BJ (cell line): ENCODE measurements at regions not wholly inside any gene's neighbourhood (a gene's known extent, or its start where the extent isn't known, plus 50 kb on each side); places are given as distances from the start of the nearest gene placed in this dataset.

ENCODE experiments used
- CTCF ChIA-PET: fragments of 350-600 bp; formaldehyde crosslinking; extraction: SDS; loops from one replicate; lab custom pipeline; 2021; ENCODE audit warnings: antibody characterized with exemption, inconsistent platforms; lab: Yijun Ruan, JAX
- POLR2A ChIA-PET: fragments of 300-600 bp; sonication (Branson Sonifier 250); formaldehyde crosslinking; extraction: SDS; loops from one replicate; lab custom pipeline; 2021; ENCODE audit warnings: antibody characterized with exemption; lab: Charles Lee
- DNase-seq: peaks from one replicate; pipeline ENCODE4 v3.0.0-alpha.2; 2011; ENCODE audit warnings: low read depth
- H3K27me3 ChIP-seq: 2 replicates; pipeline ENCODE4 v1.6.0; 2011; ENCODE audit warnings: low read length; ENCODE audit not compliant: control insufficient read depth, insufficient read depth
- H3K36me3 ChIP-seq: 2 replicates; pipeline ENCODE4 v1.5.1; 2011; ENCODE audit warnings: low read length; ENCODE audit not compliant: control insufficient read depth, insufficient read depth
- H3K4me3 ChIP-seq: 2 replicates; pipeline ENCODE4 v1.5.1; 2011; ENCODE audit warnings: low read depth, mild to moderate bottlenecking, control low read depth, low read length
- CTCF ChIP-seq: IDR thresholded peaks from 2 replicates; pipeline ENCODE4 v1.5.1; 2011; ENCODE audit warnings: low read depth, mild to moderate bottlenecking, control low read depth, inconsistent platforms, low read length, moderate library complexity; ENCODE audit not compliant: insufficient read depth

DNA sequence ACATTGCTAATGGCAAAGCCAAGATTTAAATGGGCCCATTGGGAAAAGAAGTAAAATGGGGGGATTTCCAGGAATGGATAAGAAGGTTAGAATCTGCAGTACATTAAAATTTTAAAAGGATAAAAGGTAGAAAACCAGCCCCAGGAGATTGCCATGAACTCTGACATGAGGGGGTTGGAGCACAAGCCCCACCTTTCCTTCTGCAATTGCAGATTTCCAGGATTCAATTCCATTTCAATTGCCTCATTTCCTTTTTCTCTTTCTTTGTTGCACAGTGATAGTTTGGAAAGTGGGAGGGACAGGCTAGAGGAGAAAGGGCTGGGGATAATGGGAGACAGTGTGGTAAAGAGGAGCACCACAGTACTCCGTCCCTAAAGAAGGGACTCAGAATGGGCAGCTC lies 238.5 kb upstream of the RAB4A start:
- DNase-seq = no peak
- Histone ChIP-seq H3K27me3 (no peaks in the 10 kb centered on the region), H3K4me3 (no peak overlapping the region), H3K36me3 (no peaks in the 10 kb centered on the region)
- no peak for TF ChIP-seq CTCF
- CTCF ChIA-PET = no interaction called here
- POLR2A ChIA-PET = no interaction called here

- no peak for DNase-seq
- ChIA-PET CTCF (interaction anchor here (0.8 kb wide), 1 partner anchor 16 kb away, joined by 3 read pairs; no protein-coding TSS in a partner anchor), POLR2A (no interaction called here)
- Histone ChIP-seq H3K36me3 (no peaks in the 10 kb centered on the region), H3K27me3 (0 out of 2 replicates have a peak, but pooled peaks cover 1% of the 10 kb centered on the region), H3K4me3 (no peak overlapping the region)
- TF ChIP-seq CTCF = no peak
These were observed 237.4 kb upstream of the RAB4A start for GRCh38 chr1:229033480-229033879.

GRCh38 chr1:229034342-229034741 lies 236.6 kb upstream of the RAB4A start:
- Histone ChIP-seq H3K4me3 (no peak overlapping the region), H3K36me3 (no peaks in the 10 kb centered on the region), H3K27me3 (0 out of 2 replicates have a peak, but pooled peaks cover 1% of the 10 kb centered on the region)
- CTCF ChIA-PET = no interaction called here
- POLR2A ChIA-PET = no interaction called here
- no peak for DNase-seq
- no peak for TF ChIP-seq CTCF

DNA sequence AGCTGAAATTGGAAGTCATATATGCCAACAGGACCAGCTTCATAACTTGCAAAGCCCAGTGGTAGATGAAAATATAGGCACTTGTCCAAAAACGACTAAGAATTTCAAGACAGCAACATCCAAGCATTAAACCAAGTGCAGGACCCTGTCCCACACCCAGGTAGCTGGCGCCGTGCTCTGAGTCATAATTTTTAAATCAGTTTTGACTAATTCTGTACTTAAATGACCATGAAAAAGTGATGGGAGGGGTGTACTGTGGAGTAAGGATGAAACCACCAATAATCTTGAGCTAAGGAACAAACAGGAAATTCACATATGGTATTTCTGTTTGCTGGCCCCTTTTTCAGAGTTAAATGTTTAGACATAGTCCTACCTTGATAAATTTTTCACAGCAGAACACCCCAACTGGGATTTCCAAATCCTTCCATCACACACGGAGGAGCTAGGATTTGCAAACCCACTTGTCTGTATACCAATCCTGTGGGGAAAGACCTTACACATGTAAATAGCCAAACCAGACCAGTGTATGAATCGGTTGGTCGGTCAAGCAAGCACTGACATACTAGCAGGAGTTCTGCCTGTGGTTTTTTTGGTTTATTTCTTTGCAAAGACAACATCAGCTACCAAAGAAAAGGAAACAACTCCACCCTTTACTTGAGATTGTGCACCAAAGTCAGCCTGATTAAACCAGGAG lies 235.7 kb upstream of the RAB4A start:
- no peak for DNase-seq
- POLR2A ChIA-PET = no interaction called here
- no peak for TF ChIP-seq CTCF
- Histone ChIP-seq H3K36me3 (no peaks in the 10 kb centered on the region), H3K27me3 (0 out of 2 replicates have a peak, but pooled peaks cover 1% of the 10 kb centered on the region), H3K4me3 (no peak overlapping the region)
- CTCF ChIA-PET = interaction anchor here (0.6 kb wide), 1 partner anchor 317 kb away, joined by 3 read pairs; no protein-coding TSS in a partner anchor

GRCh38 chr1:229035748-229036082 lies 235.2 kb upstream of the RAB4A start:
- ChIA-PET CTCF (interaction anchor here (0.6 kb wide), 1 partner anchor 317 kb away, joined by 3 read pairs; no protein-coding TSS in a partner anchor), POLR2A (no interaction called here)
- no peak for TF ChIP-seq CTCF
- no peaks in the 10 kb centered on the region for H3K36me3 ChIP-seq
- H3K4me3 ChIP-seq = no peak overlapping the region
- DNase-seq = no peak
- H3K27me3 ChIP-seq = 0 out of 2 replicates have a peak, but pooled peaks cover 1% of the 10 kb centered on the region
